Stimulated activated CD4-positive, alpha-beta T cell treated with anti-CD3 and anti-CD28 coated beads, Interleukin-4, amount 100 ng/mL, for 24 hours (primary cell): ENCODE measurements at regions not wholly inside any gene's neighbourhood (a gene's known extent, or its start where the extent isn't known, plus 50 kb on each side); places are given as distances from the start of the nearest gene placed in this dataset.

Source experiments
- DNase-seq: peaks from one replicate; pipeline ENCODE4 v3.0.0-alpha.2; 2020

- no peak for DNase-seq
Measured at GRCh38 chr6:19643713-19644112, 193.5 kb upstream of the ID4 start.

DNA sequence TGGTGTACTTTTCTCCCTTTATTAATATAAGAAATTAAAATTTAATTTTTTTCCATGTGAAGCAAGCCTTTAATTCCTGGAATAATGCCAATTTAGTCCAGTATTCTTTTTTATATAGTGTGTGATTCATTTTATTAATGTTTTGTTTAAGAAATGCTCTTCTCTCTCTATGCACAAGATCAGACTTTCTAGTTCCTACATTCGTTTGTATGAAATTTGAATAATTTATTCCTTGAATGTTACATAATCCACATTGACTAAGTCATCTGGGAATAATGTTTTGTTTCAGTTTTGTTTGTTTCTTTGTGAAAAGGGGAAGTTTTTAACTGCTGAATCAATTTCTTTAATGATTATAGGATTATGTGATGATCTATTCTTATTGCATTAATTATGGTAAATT, 181.4 kb upstream of the ID4 start:
- DNase-seq: no peak

DNA sequence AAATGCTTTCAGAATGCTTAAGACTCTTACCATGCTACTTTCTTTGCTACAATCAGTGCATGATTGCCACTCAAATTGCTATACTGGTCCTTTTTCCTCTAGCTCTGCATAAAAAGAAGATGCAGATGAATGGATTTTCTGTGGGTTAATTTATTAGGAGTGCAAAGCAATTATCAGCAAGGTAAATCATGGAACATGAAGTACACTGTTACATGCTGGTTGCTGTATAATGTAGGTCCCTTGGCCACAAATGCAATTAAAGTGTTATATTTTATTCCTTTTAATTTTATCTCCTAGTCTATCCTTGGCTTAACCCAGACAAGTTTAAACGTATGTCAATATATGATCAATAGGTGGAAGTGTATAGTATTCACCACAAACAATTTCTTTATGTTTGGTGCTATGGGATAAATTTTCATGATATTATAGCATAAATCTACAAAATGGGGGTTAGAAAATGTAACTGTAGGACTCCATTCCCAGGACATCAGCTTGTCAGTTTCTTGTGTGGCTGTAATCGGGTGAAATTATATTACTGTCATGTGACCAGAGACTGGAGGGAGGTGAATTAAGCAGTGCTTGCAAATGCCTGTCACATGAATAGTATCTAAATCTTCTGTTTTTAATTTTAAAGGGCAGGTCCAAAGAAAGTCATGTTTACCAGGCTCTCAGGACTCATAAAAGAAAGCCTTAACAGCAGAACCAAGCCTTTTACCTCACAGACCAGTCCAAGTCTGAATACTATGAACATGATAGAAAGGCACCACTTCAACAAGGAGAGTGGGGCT, 176.9 kb upstream of the ID4 start:
- no peak for DNase-seq

DNA sequence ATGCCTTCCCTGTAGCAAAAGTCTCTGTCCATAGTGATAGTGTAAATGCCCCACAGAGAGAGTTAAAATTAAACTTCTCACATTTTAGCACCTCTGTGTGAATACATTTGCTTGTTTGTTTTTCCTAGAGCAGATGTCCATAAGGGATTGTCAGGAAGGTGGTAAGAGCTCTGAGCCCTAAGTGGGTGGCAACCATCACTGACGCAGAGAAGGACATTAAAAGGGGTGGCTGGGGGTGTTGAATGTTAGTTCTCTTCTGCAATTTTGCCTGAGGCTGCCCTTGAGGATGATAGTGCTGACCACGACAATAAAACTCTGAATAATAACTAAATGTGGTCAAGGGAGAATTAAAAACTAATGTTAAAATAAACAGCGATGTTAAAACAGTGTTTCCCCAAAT, 174.3 kb upstream of the ID4 start:
- DNase-seq: no peak

- DNase-seq: no peak
Measured at GRCh38 chr6:19663479-19663878, 173.7 kb upstream of the ID4 start.

GRCh38 chr6:19664050-19664449, 173.1 kb upstream of the ID4 start:
- DNase-seq: no peak

DNA sequence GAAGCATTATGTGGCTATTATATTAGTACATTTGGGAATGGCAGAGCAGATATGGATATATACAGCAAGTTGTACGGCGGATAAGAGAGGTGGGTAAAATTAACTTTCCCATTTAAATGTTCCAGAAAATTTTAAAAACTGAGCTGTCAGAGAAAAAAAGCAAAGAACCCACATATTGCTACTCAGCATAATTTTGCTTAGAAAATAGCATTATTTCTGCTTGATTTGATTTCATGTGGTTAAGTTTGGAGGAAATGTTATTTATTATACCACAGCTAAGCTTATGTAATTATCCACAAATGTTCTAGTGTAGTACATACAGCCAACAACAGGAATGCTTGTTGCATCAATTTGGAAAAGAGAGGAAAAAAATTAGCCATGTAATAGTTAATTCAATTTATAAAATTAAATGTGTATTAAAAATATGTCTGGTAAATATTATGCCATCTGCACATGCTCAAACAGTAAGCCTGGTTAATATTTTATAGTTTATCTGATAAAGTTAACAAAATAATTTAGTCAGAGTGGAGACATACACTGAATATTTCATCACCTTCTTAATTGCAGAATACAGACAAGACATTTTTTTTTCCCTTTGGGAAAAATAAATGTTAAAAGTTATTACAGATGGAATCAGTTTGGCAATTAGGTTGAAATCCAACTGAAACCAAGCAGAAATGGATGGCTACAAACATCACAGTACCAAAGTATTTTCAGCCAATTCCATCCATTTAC, 172.1 kb upstream of the ID4 start:
- DNase-seq: no peak

DNA sequence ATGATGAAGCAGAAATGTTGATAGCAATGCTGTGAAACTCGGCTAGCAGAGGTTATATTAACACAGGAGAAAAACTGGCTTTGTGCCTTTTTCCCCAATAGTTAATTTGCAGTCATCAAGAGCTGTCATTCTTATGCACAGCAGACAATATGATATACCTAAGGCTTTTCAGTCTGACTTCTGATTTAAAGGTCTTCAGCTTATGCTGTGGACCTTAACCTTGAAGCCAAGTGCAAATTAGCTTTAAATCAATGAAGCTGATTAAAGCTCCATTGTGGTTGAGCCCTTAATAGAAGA, 171.6 kb upstream of the ID4 start:
- no peak for DNase-seq

GRCh38 chr6:19668710-19669109, 168.5 kb upstream of the ID4 start:
- no peak for DNase-seq

DNA sequence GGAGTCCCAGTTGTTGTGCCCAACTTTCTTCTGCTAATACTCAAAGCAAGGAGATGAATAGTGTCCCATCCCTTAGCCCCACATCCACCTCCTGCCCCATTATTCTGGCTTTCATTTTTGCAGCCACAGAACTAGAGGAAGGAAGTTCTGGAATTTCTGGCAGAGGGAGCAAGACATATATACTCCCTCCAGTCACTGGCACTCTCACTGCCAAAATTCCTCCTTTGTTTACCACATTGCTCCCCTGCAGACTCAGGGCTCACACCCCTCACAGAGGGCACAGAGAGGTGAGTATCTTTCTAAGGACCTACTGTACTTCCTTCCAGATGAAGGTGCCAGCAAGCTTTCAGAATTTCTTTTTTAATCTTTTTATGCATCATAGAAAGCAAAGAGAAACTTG, 168.0 kb upstream of the ID4 start:
- no peak for DNase-seq

DNA sequence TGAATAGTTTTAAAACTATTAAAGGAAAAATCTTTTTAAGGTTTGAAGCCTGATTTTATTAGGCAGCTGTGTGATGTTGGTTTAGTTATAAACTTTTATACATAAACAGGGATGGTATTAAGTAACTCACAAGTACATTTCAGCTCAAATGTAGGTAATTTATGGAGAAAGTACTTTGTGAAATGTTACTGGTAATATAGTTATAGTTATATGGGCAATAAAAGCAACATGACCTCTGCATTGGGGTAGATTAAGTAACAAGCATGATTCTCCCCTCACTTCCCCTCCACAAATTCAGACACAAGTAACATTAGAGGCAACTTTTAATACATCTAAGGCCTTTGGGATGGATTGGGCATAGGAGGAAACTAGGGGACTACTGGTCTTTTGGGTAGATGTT, 154.3 kb upstream of the ID4 start:
- DNase-seq: no peak

GRCh38 chr6:19690325-19691075, 146.7 kb upstream of the ID4 start:
- DNase-seq: no peak

DNA sequence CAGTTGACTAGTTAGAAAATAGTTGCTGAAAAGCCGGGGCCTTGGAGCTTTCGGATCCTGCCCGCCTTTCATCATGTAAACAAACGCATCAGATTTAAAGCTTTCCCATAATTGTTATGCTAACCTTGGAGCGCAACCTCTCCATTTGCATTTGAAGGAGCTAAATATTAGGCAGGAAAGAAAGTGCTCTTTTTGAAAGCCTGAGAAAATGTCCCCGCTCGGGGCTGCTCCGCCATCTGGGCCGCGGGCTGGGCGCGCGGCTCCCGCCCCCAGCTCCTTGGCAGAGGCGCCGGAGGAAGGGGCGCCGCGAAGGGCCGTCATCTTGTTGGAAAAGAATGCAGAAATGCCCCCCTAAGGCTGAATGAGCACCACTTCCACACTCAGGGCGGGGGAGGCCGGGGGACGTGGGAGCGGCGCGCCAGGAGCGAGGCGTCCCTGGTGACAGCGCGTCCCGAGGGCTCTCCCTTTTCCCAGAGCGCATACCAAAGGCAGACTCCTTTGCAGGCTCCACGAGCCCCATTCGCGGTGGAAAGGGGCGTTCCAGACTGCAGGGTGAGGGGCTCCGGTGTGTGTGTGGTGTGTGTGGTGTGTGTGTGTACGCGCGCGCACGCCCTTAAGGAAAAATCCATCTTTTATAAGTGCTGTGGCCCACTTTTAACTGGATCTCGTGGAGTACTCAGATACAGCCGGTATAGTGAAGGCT, 145.6 kb upstream of the ID4 start:
- no peak for DNase-seq

GRCh38 chr6:19692506-19693298, 144.5 kb upstream of the ID4 start:
- no peak for DNase-seq

GRCh38 chr6:19694697-19695096, 142.5 kb upstream of the ID4 start:
- no peak for DNase-seq

DNA sequence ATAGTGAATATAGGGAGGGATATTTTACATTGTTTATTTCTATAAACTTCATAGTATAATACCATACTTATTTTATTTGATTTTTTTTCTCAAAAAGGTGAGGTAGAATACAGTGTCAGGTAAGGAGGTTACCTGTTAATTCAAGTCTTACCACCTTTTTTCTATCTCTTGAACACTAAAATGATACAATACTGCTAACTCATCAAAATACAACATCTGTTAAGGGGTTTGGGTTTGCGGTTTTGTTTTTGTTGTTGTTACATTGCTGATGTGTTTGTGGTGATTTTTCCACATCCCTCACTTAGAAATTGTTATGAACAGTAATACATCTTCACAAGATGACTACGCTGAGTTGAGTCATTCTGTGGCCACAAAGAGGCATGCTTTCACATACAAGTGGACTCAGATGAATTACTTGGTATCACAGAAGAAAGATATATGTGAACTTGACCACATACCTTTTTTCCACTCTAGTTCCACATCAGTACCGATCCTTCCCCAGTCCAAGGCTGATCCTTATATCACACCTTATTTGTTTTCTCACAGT, 139.4 kb upstream of the ID4 start:
- DNase-seq: no peak

DNA sequence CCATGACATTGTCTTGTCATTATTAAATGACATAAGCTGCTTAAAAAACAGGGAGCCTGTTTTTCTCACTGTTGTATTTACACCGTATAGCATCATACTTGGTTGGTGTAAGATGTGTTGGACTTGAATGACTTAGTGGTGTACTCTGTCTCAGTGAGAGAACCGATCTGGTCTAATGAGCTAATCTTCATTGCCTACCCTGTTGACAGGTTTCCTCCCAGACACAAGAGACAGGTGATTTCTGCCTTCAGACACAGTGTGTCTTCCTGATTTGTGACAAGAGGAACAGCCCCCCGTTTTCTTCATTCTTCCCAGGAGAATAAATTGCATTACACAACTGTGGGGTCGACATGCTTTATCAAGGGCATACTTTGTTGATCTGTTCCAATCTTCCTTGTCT, 137.2 kb upstream of the ID4 start:
- DNase-seq: no peak

DNA sequence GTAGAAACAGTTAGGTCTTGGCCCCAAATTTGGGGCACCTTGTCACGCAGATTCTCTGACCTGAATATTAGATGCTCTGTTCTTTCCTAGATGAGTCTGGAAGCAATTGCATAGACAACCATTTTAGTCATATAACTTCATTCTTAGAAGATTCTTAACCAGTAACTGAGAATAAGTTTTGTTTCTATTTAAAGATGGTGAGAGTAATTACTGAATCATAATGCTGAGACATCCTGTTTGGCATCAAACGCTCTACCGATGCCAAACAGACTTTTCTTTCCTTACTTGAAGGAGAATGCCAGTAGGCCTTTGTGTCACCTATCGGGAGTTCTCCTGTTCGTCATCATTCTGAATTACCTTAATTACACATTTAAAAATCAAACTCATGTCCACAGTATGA, 131.6 kb upstream of the ID4 start:
- no peak for DNase-seq

- no peak for DNase-seq
Measured at GRCh38 chr6:19712012-19712688, 125.0 kb upstream of the ID4 start.

DNA sequence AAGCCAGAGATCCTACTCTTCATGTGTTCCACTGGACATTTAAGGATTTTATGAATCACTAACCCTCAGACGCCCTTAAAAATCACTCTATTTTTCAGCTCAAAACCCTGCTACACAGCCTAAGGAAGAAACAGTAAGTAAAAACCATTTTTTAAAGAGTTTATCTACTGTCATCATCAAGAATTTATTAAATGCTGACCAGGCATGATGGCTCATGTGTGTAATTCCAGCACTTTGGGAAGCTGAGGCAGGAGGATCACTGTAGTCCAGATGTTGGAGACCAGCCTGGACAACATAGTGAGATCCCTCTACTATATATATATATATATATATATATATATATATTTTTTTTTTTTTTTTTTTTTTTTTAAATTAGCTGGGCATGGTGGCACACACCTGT, 124.2 kb upstream of the ID4 start:
- DNase-seq: no peak

DNA sequence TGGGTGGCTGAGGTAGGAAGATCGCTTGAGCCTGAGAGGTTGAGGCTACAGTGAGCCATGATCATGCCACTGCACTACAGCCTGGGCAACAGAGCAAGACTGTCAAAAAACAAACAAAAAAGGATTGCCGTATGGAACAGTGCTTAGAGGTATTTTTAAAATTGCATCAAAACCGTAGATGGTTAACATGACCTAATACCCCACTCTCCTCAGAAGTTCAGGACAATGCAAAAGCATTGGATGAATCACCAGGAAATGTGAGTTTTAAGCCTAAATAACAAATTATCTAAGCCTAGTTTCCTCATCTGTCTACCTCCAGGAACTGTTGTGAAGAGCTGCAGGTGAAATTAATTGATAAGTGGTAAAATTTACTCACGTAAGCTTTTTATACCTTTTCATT, 123.8 kb upstream of the ID4 start:
- DNase-seq: no peak

GRCh38 chr6:19713984-19714383, 123.2 kb upstream of the ID4 start:
- no peak for DNase-seq
